GOT3 (cell line): ENCODE measurements at regions not wholly inside any gene's neighbourhood (a gene's known extent, or its start where the extent isn't known, plus 50 kb on each side); places are given as distances from the start of the nearest gene placed in this dataset.
"Not testable (repeated sequence)": the region's sequence is repeated elsewhere in the genome, so short reads cannot be mapped to it uniquely, and the experiment has no call there.

Experiments used
- DNase-seq: peaks from one replicate; lab custom pipeline; 2025; ENCODE audit warnings: mixed read lengths; lab: John Stamatoyannopoulos, UW

- no peak for DNase-seq
Measured at GRCh38 chr5:98365126-98365525, 408.3 kb upstream of the RGMB start.

GRCh38 chr5:98368141-98368540 lies 405.3 kb upstream of the RGMB start:
- DNase-seq = no peak

GRCh38 chr5:98372351-98372750 lies 401.1 kb upstream of the RGMB start:
- no peak for DNase-seq

- no peak for DNase-seq
Measured at GRCh38 chr5:98391921-98392625, 381.4 kb upstream of the RGMB start.

GRCh38 chr5:98393205-98393604 lies 380.3 kb upstream of the RGMB start:
- DNase-seq = not testable (repeated sequence)

- DNase-seq = no peak
Measured at GRCh38 chr5:98397081-98397480, 376.4 kb upstream of the RGMB start.

GRCh38 chr5:98398465-98398864 lies 375.0 kb upstream of the RGMB start:
- DNase-seq = no peak

GRCh38 chr5:98401656-98402055 lies 371.8 kb upstream of the RGMB start:
- DNase-seq = no peak

GRCh38 chr5:98402130-98402529 lies 371.3 kb upstream of the RGMB start:
- no peak for DNase-seq

- no peak for DNase-seq
Measured at GRCh38 chr5:98403131-98403530, 370.3 kb upstream of the RGMB start.

GRCh38 chr5:98414938-98415337 lies 358.5 kb upstream of the RGMB start:
- DNase-seq = no peak

- DNase-seq = no peak
Measured at GRCh38 chr5:98415663-98416062, 357.8 kb upstream of the RGMB start.

GRCh38 chr5:98416541-98416940 lies 356.9 kb upstream of the RGMB start:
- no peak for DNase-seq

- DNase-seq = no peak
Measured at GRCh38 chr5:98419825-98420224, 353.6 kb upstream of the RGMB start.

GRCh38 chr5:98424681-98425450 lies 348.6 kb upstream of the RGMB start:
- no peak for DNase-seq

GRCh38 chr5:98425640-98426039 lies 347.8 kb upstream of the RGMB start:
- no peak for DNase-seq

GRCh38 chr5:98428806-98429205 lies 344.7 kb upstream of the RGMB start:
- DNase-seq = no peak

GRCh38 chr5:98432378-98432777 lies 341.1 kb upstream of the RGMB start:
- no peak for DNase-seq

- no peak for DNase-seq
Measured at GRCh38 chr5:98433022-98433421, 340.4 kb upstream of the RGMB start.

GRCh38 chr5:98433673-98434072 lies 339.8 kb upstream of the RGMB start:
- DNase-seq = no peak

- no peak for DNase-seq
Measured at GRCh38 chr5:98436667-98437066, 336.8 kb upstream of the RGMB start.

- no peak for DNase-seq
Measured at GRCh38 chr5:98442448-98442847, 331.0 kb upstream of the RGMB start.

- DNase-seq = no peak
Measured at GRCh38 chr5:98443881-98444280, 329.6 kb upstream of the RGMB start.

GRCh38 chr5:98453296-98453695 lies 320.2 kb upstream of the RGMB start:
- DNase-seq = no peak
